DND-41 (cell line): ENCODE measurements at regions not wholly inside any gene's neighbourhood (a gene's known extent, or its start where the extent isn't known, plus 50 kb on each side); places are given as distances from the start of the nearest gene placed in this dataset.

Experiments used
- CTCF ChIP-seq: IDR thresholded peaks from 2 replicates; pipeline ENCODE4 v1.5.1; 2012; ENCODE audit warnings: borderline replicate concordance, low read length, moderate library complexity, mild to moderate bottlenecking; ENCODE audit not compliant: poor library complexity, severe bottlenecking; ENCODE audit errors: extremely low read depth
- EZH2 ChIP-seq: IDR thresholded peaks from 3 replicates; pipeline ENCODE4 v1.6.1; 2012; ENCODE audit warnings: borderline replicate concordance, low read depth, mild to moderate bottlenecking, moderate library complexity, low read length, inconsistent platforms; ENCODE audit not compliant: severe bottlenecking

GRCh38 chr6:19892260-19892659 lies 55.1 kb downstream of the ID4 start:
- no peak for TF ChIP-seq CTCF
- TF ChIP-seq EZH2: no peak
